ENCODE measurements at regions not wholly inside any gene's neighbourhood (a gene's known extent, or its start where the extent isn't known, plus 50 kb on each side); places are given as distances from the start of the nearest gene placed in this dataset.

GRCh38 chr6:79372757-79373156 lies 138.3 kb upstream of the HMGN3 start:
- H3K9ac ChIP-seq (ENCODE audit: insufficient read depth, low read depth, low read length), result no peak overlapping the region
- no peak for DNase-seq (ENCODE audit: low spot score)
- H3K36me3 ChIP-seq (replicated peaks in 1 of 2; ENCODE audit: control insufficient read depth in 1 of 2, insufficient read depth in 2 of 2, low read length in 2 of 2), result no peaks in the 10 kb centered on the region
- no peaks in the 10 kb centered on the region for H3K4me1 ChIP-seq (ENCODE audit: insufficient read depth, low read length)
- FAIRE-seq, result no peak
- H3K4me3 ChIP-seq (replicated peaks in 1 of 3; ENCODE audit: insufficient read depth in 1 of 3, low read depth in 2 of 3, low read length in 3 of 3), result no peak overlapping the region
- 26% methylated on average over 1 of the region's 1 CpG for WGBS (ENCODE audit: low lambda C conversion rate)
- POLR2A ChIA-PET, result no interaction called here
- H3K27ac ChIP-seq (ENCODE audit: extremely low read length, insufficient read depth, low read length), result no peak overlapping the region
- no peak overlapping the region for H2AFZ ChIP-seq (ENCODE audit: low read length)
- CTCF ChIA-PET (ENCODE audit: low intra/inter-chr PET ratio, low total read pairs), result no interaction called here
- no peaks in the 10 kb centered on the region for H3K79me2 ChIP-seq (ENCODE audit: insufficient read depth, low read length)
- H3K9me3 ChIP-seq (ENCODE audit: low read length), result peaks cover 16% of the 10 kb centered on the region; the same call in 1 of the 2 replicates
- no peak for ATAC-seq
- in situ Hi-C loops (cut with HindIII; ENCODE audit: extremely low pct_ligation_motif_present, low pct_unique_long_range_greater_than_20kb) (no loop called here), intact Hi-C loops (cut with micrococcal nuclease; ENCODE audit: unreplicated experiment) (no loop called here)
- no peaks in the 10 kb centered on the region for H3K27me3 ChIP-seq (ENCODE audit: control insufficient read depth in 1 of 2, insufficient read depth in 2 of 2, low read length in 2 of 2)
- no peak overlapping the region for H3K4me2 ChIP-seq (ENCODE audit: low read depth, low read length)
- no TSS peak for BruUV-seq (replicated peaks)
- H4K20me1 ChIP-seq (ENCODE audit: insufficient read depth, low read length), result no peaks in the 10 kb centered on the region
- TF ChIP-seq ZFP90 (CRISPR knock-in tag; IDR thresholded peaks at IDR 0.05; ENCODE audit: borderline replicate concordance) (no peak), RERE (CRISPR knock-in tag; IDR thresholded peaks at IDR 0.05; ENCODE audit: low read depth) (no peak), NCOA1 (CRISPR knock-in tag; IDR thresholded peaks at IDR 0.05) (no peak), FOXJ3 (CRISPR knock-in tag; IDR thresholded peaks at IDR 0.05; ENCODE audit: borderline replicate concordance) (no peak), ZNF333 (CRISPR knock-in tag; IDR thresholded peaks at IDR 0.05; ENCODE audit: borderline replicate concordance) (no peak), ZNF737 (CRISPR knock-in tag; IDR thresholded peaks at IDR 0.05; ENCODE audit: borderline replicate concordance) (no peak), YEATS4 (CRISPR knock-in tag; IDR thresholded peaks at IDR 0.05; ENCODE audit: borderline replicate concordance) (no peak), ZNF569 (CRISPR knock-in tag; IDR thresholded peaks at IDR 0.05; ENCODE audit: borderline replicate concordance) (no peak), MTF1 (CRISPR knock-in tag; IDR thresholded peaks at IDR 0.05) (no peak), ZBTB10 (CRISPR knock-in tag; IDR thresholded peaks at IDR 0.05; ENCODE audit: borderline replicate concordance) (no peak)

Measured in HepG2 (cell line).